SK-N-SH treated with all-trans-retinoic acid at 6 μM for 48 hours (cell line): ENCODE measurements at regions not wholly inside any gene's neighbourhood (a gene's known extent, or its start where the extent isn't known, plus 50 kb on each side); places are given as distances from the start of the nearest gene placed in this dataset.

Experiments
- ARNTL ChIP-seq: fragments of 450-650 bp; formaldehyde crosslinking; IDR thresholded peaks from 2 replicates; pipeline ENCODE4 v1.5.0; 2020; ENCODE audit warnings: low read depth, mild to moderate bottlenecking, moderate library complexity, borderline replicate concordance
- BACH2 ChIP-seq: fragments of 250-450 bp; sonication (Bioruptor Pico); IDR thresholded peaks from 2 replicates; pipeline ENCODE4 v1.9.0; 2021; ENCODE audit warnings: mild to moderate bottlenecking, borderline replicate concordance
- CREB5 ChIP-seq: fragments of 250-450 bp; sonication (Bioruptor Pico); IDR thresholded peaks from 2 replicates; pipeline ENCODE4 v1.5.1; 2020; ENCODE audit warnings: low read depth, mild to moderate bottlenecking, moderate library complexity
- GLIS3 ChIP-seq: fragments of 250-450 bp; sonication (Bioruptor Pico); IDR thresholded peaks from 2 replicates; pipeline ENCODE4 v1.5.0; 2020; ENCODE audit warnings: mild to moderate bottlenecking, moderate library complexity
- OSR1 ChIP-seq: fragments of 250-450 bp; sonication (Bioruptor Pico); IDR thresholded peaks from 2 replicates; pipeline ENCODE4 v1.8.0; 2022; ENCODE audit warnings: moderate library complexity, mild to moderate bottlenecking, inconsistent platforms
- PATZ1 ChIP-seq: fragments of 250-450 bp; sonication (Bioruptor Pico); IDR thresholded peaks from 2 replicates; pipeline ENCODE4 v1.8.0; 2020; ENCODE audit warnings: mild to moderate bottlenecking, moderate library complexity, borderline replicate concordance
- PPARA ChIP-seq: fragments of 250-450 bp; sonication (Bioruptor Pico); IDR thresholded peaks from 2 replicates; pipeline ENCODE4 v1.5.0; 2020; ENCODE audit warnings: mild to moderate bottlenecking, borderline replicate concordance
- RARB ChIP-seq: fragments of 250-450 bp; sonication (Bioruptor Pico); IDR thresholded peaks from 2 replicates; pipeline ENCODE4 v1.8.0; 2021; ENCODE audit warnings: mild to moderate bottlenecking, moderate library complexity
- TCF4 ChIP-seq: fragments of 250-450 bp; sonication (Bioruptor Pico); IDR thresholded peaks from 2 replicates; pipeline ENCODE4 v1.8.0; 2021; ENCODE audit warnings: mild to moderate bottlenecking, moderate library complexity, borderline replicate concordance
- TOX ChIP-seq: fragments of 250-450 bp; sonication (Bioruptor Pico); IDR thresholded peaks from 2 replicates; pipeline ENCODE4 v1.8.0; 2021; ENCODE audit warnings: mild to moderate bottlenecking, moderate library complexity, borderline replicate concordance
- ZFP3 ChIP-seq: fragments of 250-450 bp; sonication (Bioruptor Pico); IDR thresholded peaks from 2 replicates; pipeline ENCODE4 v1.5.0; 2020; ENCODE audit warnings: mild to moderate bottlenecking, moderate library complexity
- ZNF8 ChIP-seq: fragments of 450-650 bp; formaldehyde crosslinking; IDR thresholded peaks from 2 replicates; pipeline ENCODE4 v1.5.0; 2020; ENCODE audit warnings: mild to moderate bottlenecking, moderate library complexity

DNA sequence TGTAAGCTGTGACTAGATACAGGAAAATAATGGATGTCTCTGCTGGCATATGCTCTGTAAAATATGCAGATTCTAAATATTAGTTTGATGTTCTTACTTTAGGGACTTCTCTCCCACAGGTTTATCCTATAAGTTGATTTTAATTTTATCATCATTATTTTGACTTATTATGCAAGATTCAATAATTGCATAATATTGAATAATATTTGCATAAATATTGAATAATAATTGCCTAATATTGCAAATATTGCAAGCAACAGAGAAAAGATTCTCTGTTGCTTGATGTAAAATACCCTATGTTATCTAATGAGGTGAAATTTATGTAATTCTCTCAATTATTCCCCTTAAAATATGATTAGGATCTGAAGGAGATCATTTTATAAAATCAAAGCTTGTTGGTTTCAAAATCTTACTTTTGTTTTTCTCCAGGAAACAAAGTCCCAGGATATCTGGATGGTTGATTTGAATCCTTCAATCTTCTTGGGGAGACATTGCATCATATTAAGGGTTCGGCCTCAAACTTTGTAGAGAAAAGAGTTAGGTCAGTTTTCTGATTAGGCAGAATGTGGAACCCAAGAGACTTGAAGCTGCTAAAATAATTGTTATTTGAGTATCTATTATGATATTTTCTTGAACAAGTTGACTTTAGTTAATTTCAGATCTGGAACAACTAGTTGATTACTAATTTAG, 92.8 kb upstream of the MTPN start:
- TF ChIP-seq CREB5 (CRISPR knock-in tag) (no peak), ZNF8 (CRISPR knock-in tag) (no peak), TOX (no peak), PPARA (CRISPR knock-in tag) (no peak), RARB (no peak), ZFP3 (CRISPR knock-in tag) (no peak), ARNTL (CRISPR knock-in tag) (no peak), GLIS3 (CRISPR knock-in tag) (no peak), OSR1 (CRISPR knock-in tag) (no peak), PATZ1 (CRISPR knock-in tag) (no peak), TCF4 (CRISPR knock-in tag) (no peak), BACH2 (CRISPR knock-in tag) (no peak)
